Panc1 (cell line): ENCODE measurements at regions not wholly inside any gene's neighbourhood (a gene's known extent, or its start where the extent isn't known, plus 50 kb on each side); places are given as distances from the start of the nearest gene placed in this dataset.

Source experiments
- ATAC-seq: fragments of 200-7000 bp; cut with Tn5 transposase; 2 replicates; pipeline ENCODE4 v1.9.1; 2020; ENCODE audit warnings: mild to moderate bottlenecking, moderate library complexity
- BruUV-seq: library from RNA; stranded (reverse); fragments of 400-500 nt; replicated peaks from 2 replicates; lab custom pipeline; 2021; lab: Mats Ljungman, UMichigan
- CTCF ChIA-PET: fragments of 300-600 bp; sonication (Branson Sonifier 250); formaldehyde crosslinking; loops from one replicate; lab custom pipeline; 2022; ENCODE audit warnings: antibody characterized with exemption; lab: Charles Lee
- POLR2A ChIA-PET: fragments of 300-600 bp; sonication (Branson Sonifier 250); formaldehyde crosslinking; loops from one replicate; lab custom pipeline; 2022; ENCODE audit warnings: antibody characterized with exemption; lab: Charles Lee
- DNase-seq: peaks from one replicate; pipeline ENCODE4 v3.0.0-alpha.2; 2010; ENCODE audit warnings: low read depth, low spot score
- H3K27ac ChIP-seq: 2 replicates; pipeline ENCODE4 v1.5.1; 2011; ENCODE audit warnings: mild to moderate bottlenecking, low read length, inconsistent platforms
- H3K27me3 ChIP-seq: fragments of 200-500 bp; sonication (Bioruptor generic); 2 replicates; pipeline ENCODE4 v1.6.0; 2014; ENCODE audit warnings: low read length, inconsistent platforms; ENCODE audit not compliant: control insufficient read depth, insufficient read depth
- H3K36me3 ChIP-seq: fragments of 200-500 bp; sonication (Bioruptor generic); 2 replicates; pipeline ENCODE4 v1.5.1; 2014; ENCODE audit warnings: inconsistent platforms, mild to moderate bottlenecking, low read length, moderate library complexity; ENCODE audit not compliant: control insufficient read depth, insufficient read depth
- H3K4me1 ChIP-seq: 2 replicates; pipeline ENCODE4 v1.5.1; 2011; ENCODE audit warnings: inconsistent platforms, mild to moderate bottlenecking, low read length, moderate library complexity; ENCODE audit not compliant: control insufficient read depth, insufficient read depth
- H3K4me3 ChIP-seq, 2 experiments: 2 replicates each; pipeline ENCODE4 v1.5.1; 2011 to 2012; ENCODE audit warnings: low read depth in 2 of 2, low read length in 2 of 2, mild to moderate bottlenecking in 2 of 2, inconsistent platforms in 1 of 2, moderate library complexity in 1 of 2
- H3K9me3 ChIP-seq: fragments of 200-500 bp; sonication (Bioruptor generic); 2 replicates; pipeline ENCODE4 v1.5.1; 2014; ENCODE audit warnings: low read depth, mild to moderate bottlenecking, inconsistent platforms, low read length, moderate library complexity; ENCODE audit not compliant: control insufficient read depth, insufficient read depth
- CTCF ChIP-seq: fragments of 450-650 bp; IDR thresholded peaks from 2 replicates; pipeline ENCODE4 v1.5.1; 2017; ENCODE audit warnings: mild to moderate bottlenecking
- POLR2AphosphoS5 ChIP-seq: IDR thresholded peaks from 2 replicates; pipeline ENCODE4 v1.6.1; 2012; ENCODE audit warnings: mild to moderate bottlenecking, low read depth, low read length, moderate library complexity
- SIN3A ChIP-seq: IDR thresholded peaks from 2 replicates; pipeline ENCODE4 v1.6.1; 2012; ENCODE audit warnings: low read depth, mild to moderate bottlenecking, low read length, moderate library complexity, borderline replicate concordance; ENCODE audit not compliant: insufficient read depth
- TCF7L2 ChIP-seq: IDR thresholded peaks from 2 replicates; pipeline ENCODE4 v1.6.1; 2011; ENCODE audit warnings: mild to moderate bottlenecking, low read depth, low read length, inconsistent platforms
- in situ Hi-C: cut with HindIII; loops from 2 replicates; pipeline ENCODE4 v1.10.0; 2016; ENCODE audit warnings: low sequenced_read_pairs, low pct_unique_long_range_greater_than_20kb
- intact Hi-C: fragments of 100-400 bp; cut with micrococcal nuclease; formaldehyde crosslinking; loops from one replicate; pipeline ENCODE4 v1.10.0; 2022; ENCODE audit not compliant: unreplicated experiment
- TF ChIP-seq, protein P1 (sequence below), 2 experiments: IDR thresholded peaks; 2 replicates each; pipeline ENCODE4 v1.6.1; 2011 to 2012; ENCODE audit warnings: low read depth in 2 of 2, control low read depth in 1 of 2, low read length in 1 of 2, mild to moderate bottlenecking in 1 of 2, moderate library complexity in 1 of 2; ENCODE audit not compliant: insufficient read depth in 1 of 2

GRCh38 chr6:105678516-105678915 is 275.6 kb upstream of the PREP start:
- BruUV-seq = no TSS peak
- H3K9me3 ChIP-seq = peaks cover 7% of the 10 kb centered on the region; the same call in 1 of the 2 replicates
- H3K36me3 ChIP-seq = no peaks in the 10 kb centered on the region
- no peak overlapping the region for H3K4me3 ChIP-seq
- H3K4me1 ChIP-seq = peaks cover 6% of the 10 kb centered on the region; the same call in 1 of the 2 replicates
- no peaks in the 10 kb centered on the region for H3K27me3 ChIP-seq
- POLR2A ChIA-PET = interaction anchor here (0.6 kb wide), 1 partner anchor 176 kb away, joined by 3 read pairs; no protein-coding TSS in a partner anchor
- intact Hi-C loops (no loop called here), in situ Hi-C loops (no loop called here)
- H3K27ac ChIP-seq = no peak overlapping the region
- TF ChIP-seq SIN3A = no peak
- no peak for TF ChIP-seq POLR2AphosphoS5
- no peak for TF ChIP-seq CTCF
- no peak for TF ChIP-seq TCF7L2
- TF ChIP-seq, protein P1, sequence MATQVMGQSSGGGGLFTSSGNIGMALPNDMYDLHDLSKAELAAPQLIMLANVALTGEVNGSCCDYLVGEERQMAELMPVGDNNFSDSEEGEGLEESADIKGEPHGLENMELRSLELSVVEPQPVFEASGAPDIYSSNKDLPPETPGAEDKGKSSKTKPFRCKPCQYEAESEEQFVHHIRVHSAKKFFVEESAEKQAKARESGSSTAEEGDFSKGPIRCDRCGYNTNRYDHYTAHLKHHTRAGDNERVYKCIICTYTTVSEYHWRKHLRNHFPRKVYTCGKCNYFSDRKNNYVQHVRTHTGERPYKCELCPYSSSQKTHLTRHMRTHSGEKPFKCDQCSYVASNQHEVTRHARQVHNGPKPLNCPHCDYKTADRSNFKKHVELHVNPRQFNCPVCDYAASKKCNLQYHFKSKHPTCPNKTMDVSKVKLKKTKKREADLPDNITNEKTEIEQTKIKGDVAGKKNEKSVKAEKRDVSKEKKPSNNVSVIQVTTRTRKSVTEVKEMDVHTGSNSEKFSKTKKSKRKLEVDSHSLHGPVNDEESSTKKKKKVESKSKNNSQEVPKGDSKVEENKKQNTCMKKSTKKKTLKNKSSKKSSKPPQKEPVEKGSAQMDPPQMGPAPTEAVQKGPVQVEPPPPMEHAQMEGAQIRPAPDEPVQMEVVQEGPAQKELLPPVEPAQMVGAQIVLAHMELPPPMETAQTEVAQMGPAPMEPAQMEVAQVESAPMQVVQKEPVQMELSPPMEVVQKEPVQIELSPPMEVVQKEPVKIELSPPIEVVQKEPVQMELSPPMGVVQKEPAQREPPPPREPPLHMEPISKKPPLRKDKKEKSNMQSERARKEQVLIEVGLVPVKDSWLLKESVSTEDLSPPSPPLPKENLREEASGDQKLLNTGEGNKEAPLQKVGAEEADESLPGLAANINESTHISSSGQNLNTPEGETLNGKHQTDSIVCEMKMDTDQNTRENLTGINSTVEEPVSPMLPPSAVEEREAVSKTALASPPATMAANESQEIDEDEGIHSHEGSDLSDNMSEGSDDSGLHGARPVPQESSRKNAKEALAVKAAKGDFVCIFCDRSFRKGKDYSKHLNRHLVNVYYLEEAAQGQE (IDR thresholded peaks at IDR 0.05; ENCODE audit: insufficient read depth in 1 of 2, low read depth in 2 of 2, low read length in 1 of 2) = no peak
- no peak for ATAC-seq
- CTCF ChIA-PET = no interaction called here
- DNase-seq = no peak

DNA sequence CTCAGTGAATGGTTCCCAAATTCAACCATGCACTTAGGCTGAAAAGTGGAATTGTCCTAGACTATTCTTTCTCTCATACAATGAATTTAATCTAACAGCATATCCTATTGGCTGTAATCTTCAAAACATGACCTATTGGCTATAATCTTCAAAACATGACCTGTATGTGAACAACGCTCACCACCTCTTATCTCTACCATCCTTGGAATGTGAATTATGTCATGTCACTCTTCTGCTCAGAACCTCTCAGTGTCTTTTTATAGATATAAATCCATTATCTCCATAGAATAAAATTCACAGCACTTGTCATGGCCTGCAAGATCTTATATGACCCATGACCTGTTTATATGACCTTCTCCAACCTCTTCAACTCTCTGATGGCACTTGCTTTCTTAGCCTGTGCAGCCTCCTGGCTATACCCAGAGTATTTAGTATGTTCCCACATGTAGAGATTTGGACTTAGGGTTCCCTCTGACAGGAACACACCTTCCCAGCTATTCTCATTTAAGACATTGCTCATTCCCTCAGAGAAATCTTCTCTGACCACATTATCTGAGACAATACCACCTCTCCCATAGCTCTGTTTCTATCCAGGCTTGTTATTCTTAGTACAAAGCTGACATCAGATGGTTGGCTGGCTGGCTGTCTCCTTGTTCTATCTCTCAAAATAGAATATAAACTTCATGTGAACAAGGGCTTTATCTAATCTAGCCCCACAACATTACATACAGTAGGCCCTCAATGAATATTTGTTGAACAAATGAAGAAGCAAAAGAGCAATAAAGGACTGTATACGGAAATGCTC is 275.0 kb upstream of the PREP start:
- H3K9me3 ChIP-seq = peaks cover 3% of the 10 kb centered on the region; the same call in 1 of the 2 replicates
- H3K27ac ChIP-seq = no peak overlapping the region; the same call in 1 of the 2 replicates
- no peaks in the 10 kb centered on the region for H3K27me3 ChIP-seq
- ChIA-PET CTCF (no interaction called here), POLR2A (no interaction called here)
- DNase-seq (no peak), ATAC-seq (no peak)
- TF ChIP-seq CTCF (no peak), SIN3A (no peak), POLR2AphosphoS5 (no peak), TCF7L2 (no peak)
- TF ChIP-seq, protein P1 (IDR thresholded peaks at IDR 0.05; ENCODE audit: insufficient read depth in 1 of 2, low read depth in 2 of 2, low read length in 1 of 2) = no peak
- intact Hi-C loops (no loop called here), in situ Hi-C loops (no loop called here)
- BruUV-seq = no TSS peak
- no peaks in the 10 kb centered on the region for H3K36me3 ChIP-seq
- H3K4me1 ChIP-seq = peaks cover 6% of the 10 kb centered on the region; the same call in 1 of the 2 replicates
- no peak overlapping the region for H3K4me3 ChIP-seq
